ENCODE measurements at regions not wholly inside any gene's neighbourhood (a gene's known extent, or its start where the extent isn't known, plus 50 kb on each side); places are given as distances from the start of the nearest gene placed in this dataset.
"Not testable (repeated sequence)": the region's sequence is repeated elsewhere in the genome, so short reads cannot be mapped to it uniquely, and the experiment has no call there.

GRCh38 chr2:87364379-87364778 is 342.7 kb upstream of the PLGLB1 start:
- not testable (repeated sequence) for TF ChIP-seq CTCF (IDR thresholded peaks at IDR 0.05 in 2 of 3, conservative IDR thresholded peaks at IDR 0.05 in 1 of 3; ENCODE audit: borderline replicate concordance in 1 of 3, insufficient read depth in 1 of 3, low read depth in 2 of 3, low read length in 2 of 3); POLR2AphosphoS5 (IDR thresholded peaks at IDR 0.05; ENCODE audit: low read depth, low read length); REST (IDR thresholded peaks at IDR 0.05; ENCODE audit: low read depth); SP1 (IDR thresholded peaks at IDR 0.05; ENCODE audit: low read depth); ZNF274 (IDR thresholded peaks at IDR 0.05; ENCODE audit: low read depth, low read length); JUND (IDR thresholded peaks at IDR 0.05); ZBTB33 (IDR thresholded peaks at IDR 0.05; ENCODE audit: extremely low read depth, insufficient replicate concordance, low read length); POLR2A (IDR thresholded peaks at IDR 0.05; ENCODE audit: borderline replicate concordance, extremely low read depth, insufficient read depth, insufficient read length); EZH2 (IDR thresholded peaks at IDR 0.05)
